Dedifferentiated amniotic fluid mesenchymal stem cell (primary cell): ENCODE measurements at regions not wholly inside any gene's neighbourhood (a gene's known extent, or its start where the extent isn't known, plus 50 kb on each side); places are given as distances from the start of the nearest gene placed in this dataset.
"Not testable (repeated sequence)": the region's sequence is repeated elsewhere in the genome, so short reads cannot be mapped to it uniquely, and the experiment has no call there.

Source experiments
- DNase-seq: peaks from one replicate; pipeline ENCODE4 v3.0.0-alpha.2; 2016; ENCODE audit errors: extremely low spot score

DNA sequence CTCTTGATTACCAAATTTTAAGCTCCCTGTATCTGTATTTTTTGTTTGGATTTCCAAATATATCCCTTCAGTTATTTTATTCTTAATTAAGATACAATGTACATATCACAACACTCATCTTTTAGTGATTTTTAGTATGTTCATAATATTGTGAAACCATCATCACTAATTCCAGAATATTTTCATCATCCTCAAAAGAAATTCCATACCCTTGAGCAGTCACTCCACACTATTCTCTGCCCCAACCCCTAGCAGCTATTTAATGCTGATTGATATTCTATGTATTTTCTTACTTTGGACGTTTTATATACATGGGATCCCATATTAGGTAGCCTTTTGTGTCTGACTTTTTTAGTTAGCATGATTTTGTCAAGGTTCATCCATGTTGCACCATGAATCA lies 127.4 kb upstream of the SLC8A1 start:
- DNase-seq, result no peak

DNA sequence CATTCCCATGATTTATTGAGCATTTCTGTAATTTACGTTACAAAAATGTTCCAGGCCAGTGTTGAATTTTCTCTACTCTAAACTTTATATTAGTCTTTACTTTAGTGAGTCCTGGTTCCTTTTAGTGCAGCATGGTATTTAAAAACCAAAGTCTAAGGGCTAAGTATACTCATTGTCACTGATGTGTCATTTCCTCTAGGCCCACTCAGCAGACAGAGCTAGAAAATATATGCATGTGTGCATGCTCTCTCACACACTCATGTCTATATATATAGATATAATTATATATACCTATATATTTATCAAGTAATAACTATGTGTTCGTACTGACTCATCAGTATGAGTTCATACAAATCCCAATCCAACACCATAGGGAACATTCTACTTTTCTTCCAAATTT lies 132.5 kb upstream of the SLC8A1 start:
- DNase-seq, result no peak

DNA sequence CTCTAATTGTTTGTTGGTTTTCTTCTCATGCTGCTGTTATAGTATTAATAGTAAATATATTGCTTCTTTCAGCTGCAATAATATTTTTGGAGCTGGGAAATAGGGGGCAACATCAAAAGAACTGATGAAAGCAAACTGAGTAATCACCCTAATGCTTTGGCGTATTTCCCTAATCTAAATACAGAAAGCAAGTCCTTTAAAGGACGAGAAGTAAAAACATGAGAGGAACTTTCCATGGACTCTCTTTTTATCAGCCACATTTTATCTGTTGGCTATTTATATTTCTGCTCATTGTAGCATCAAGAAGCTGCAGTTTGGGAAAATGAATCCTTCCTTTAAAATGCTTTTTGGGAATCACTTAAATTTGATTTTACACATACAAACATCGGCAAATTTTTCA lies 139.9 kb upstream of the SLC8A1 start:
- no peak for DNase-seq

DNA sequence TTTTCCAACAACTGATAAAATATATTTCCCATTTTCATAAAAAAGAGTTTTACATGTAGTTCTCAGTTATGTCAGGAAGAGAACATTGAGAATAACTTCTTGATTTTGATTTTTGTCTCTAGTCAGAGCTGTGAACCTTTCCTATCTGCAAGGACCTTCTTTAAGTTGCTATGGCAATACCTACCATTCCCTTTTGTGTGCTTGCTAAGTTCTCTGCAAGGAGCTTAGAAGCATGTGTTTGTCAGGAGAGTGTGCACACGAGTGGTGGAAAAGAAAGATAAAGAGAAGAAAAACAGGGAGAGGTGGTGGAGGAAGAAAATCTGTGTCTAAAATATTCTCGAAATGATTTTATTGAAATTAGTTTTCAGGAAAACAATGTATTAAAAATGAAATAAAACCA lies 140.3 kb upstream of the SLC8A1 start:
- DNase-seq, result no peak

DNA sequence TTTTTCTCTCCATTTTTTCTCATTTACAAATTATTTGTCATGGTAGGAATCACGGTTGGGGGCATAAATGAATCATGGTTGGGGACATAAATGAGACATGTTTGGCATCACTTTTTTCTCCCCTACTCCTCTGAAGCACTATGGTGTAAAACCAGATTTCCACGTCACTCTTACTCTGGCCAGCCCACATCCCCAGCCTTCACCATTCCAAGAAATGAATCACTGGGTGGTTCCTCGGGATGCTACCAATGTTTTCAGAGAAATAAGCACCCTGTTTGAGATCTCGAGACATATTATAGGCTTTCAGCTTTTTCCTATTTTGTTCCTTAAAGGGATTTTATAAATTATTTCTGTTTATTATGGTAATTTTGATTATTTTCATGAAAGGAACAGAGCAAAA lies 155.0 kb upstream of the SLC8A1 start:
- DNase-seq, result no peak

DNA sequence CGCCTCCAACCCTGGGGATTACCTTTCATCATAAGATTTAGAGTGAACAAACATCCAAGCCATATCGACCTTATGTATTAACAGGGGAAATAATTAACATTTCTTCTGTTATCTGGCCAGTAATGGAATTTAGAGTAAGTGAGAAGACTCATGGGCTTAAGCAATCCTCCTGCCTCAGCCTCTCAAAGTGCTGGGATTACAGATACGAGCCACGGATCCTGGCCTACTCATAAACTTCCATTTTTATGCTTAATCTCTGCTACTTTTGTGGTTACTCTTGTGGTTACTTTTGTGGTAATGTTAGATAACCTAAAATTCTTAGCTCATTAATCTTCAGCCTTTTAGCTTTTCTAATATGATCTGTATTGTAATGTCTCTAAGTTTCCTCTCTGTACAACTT lies 159.3 kb upstream of the SLC8A1 start:
- no peak for DNase-seq

DNA sequence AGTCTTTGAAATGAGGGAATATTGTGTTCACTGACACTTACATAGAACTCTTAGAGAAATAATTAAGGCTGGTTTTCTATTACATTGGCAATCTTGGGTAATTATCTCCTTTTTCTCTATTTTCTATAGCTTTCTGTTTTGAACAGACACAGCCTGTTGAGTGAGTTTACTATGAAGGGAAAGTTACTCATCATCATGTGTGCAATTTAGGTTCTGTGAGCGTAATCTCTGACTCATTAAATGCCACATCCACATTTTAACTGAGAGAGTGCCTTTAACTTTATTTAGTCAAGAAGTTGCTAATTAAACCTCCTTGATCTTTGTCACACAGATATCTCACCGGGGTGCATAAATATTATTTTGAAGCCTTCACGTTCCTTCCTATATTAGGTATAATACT lies 174.0 kb upstream of the SLC8A1 start:
- peak; percentile 49 for DNase-seq

DNA sequence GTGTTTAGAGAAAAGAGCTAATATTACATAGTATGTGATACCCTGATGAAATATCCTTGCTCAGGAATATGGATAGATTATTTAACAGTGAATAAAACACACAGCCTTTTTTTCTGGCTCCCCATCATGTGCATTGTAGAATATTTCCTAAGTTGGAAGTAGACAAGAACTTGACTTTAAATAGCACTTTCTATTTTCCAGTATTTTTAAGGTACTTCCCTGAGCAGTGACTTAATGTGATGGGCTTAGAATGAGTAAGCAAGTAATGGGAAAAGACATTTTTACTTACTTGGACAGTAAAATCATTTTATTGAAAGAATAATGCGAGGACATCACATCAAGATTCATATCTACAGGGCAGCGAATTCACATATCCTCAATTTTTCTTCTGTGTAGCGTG lies 176.7 kb upstream of the SLC8A1 start:
- DNase-seq, result no peak

DNA sequence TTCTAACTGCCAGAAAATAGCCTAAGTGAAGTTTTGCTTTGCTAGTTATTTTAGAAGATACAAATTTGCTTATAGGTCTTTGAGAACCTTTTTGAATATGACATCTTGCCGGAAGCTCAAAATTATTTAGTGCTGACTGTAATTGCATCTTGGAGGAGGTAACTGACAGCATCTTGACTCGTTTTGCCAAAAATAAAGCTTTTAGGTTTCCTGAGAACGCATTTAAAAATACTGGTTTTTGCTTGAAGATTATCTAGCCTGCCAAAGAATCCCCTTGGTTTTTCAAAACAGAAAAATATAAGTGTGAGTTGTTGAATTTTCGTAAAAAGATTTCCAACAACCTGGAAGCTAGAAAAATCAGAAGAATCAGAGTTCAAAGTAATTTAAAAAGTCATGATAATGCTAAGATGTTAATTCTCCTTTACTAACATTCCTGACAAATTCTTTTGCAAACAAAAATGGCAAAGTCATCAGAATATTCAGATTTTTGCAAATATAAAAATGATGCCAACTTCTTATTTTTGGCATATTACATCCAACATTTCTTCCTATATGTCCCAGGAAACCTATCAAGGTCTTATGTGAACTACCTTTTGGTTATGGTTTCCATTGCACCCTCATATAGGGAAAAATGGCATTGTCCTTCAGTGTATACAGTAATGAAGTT lies 178.0 kb upstream of the SLC8A1 start:
- no peak for DNase-seq

DNA sequence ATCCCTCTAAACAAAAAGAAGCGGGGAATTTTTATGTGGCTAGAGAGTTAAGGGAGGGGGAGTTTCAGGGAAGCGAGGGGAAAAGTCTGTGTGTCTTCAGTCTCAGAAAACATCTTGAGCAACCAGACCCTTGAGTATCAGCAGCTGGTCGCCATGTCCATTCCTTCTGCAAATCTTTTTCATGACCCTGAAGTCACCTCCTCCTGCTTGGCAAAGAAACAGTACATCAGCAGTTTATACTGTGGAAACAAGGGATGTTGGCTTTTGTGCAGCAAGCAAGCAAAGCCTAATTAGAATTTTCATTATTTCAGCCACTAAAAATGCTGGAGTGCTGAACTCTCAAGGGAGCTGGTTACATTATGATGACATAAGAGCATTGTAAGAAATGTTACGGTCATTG lies 187.4 kb upstream of the SLC8A1 start:
- no peak for DNase-seq

DNA sequence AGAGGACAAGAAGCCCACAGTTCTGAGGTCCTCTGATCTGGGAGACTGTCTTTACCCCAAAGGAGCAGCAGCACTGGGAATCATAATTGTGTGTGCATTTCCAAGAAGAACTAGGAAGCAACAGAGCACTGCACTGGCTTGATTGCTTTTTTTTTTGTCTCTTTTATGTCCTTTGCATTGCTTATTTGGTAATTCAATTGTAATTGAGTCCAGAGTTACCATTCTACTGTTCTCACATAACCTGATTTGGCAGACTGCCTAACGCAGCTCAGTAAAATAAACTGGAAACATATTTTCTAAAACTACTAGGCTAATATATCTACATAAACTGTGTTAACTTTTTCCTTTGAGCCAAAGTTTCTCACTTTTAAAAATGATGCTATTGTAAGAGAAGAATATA lies 190.3 kb upstream of the SLC8A1 start:
- DNase-seq, result no peak

DNA sequence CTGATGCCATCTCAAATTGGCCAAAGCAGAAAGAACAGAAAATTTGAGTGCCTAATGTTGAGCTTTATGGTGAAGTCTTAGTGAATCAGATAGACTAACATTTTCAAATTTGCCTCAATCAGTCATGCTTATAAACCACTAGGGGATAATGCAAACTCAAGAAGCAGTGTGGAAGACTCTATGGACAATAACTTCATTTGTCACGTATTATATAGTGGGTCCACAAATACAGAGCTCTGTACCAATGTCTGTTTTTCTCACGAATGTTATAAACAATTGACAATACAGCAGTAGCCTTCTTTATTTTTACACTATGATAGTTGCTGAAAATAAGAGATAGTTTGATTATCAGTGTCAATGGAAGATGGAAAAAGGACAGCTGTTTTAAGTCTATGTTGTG lies 190.8 kb upstream of the SLC8A1 start:
- no peak for DNase-seq

DNA sequence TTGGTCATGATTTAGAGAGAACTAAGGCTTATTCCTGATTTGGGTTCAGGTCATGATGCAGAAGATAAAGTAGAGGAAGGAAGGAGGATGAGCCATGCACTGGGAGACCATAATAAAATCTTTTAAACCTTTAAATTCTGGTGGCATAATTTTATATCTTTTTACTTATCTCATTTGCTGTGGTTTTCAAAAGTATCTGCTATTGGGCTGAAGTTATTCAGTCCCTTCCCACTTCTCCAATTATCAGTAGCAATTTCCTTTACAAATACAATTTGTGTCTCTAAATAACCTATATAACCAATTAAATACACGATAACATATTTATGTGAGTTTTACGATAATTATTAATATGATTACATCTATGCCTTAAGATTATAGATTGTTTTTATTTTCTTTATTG lies 194.8 kb upstream of the SLC8A1 start:
- DNase-seq, result no peak

DNA sequence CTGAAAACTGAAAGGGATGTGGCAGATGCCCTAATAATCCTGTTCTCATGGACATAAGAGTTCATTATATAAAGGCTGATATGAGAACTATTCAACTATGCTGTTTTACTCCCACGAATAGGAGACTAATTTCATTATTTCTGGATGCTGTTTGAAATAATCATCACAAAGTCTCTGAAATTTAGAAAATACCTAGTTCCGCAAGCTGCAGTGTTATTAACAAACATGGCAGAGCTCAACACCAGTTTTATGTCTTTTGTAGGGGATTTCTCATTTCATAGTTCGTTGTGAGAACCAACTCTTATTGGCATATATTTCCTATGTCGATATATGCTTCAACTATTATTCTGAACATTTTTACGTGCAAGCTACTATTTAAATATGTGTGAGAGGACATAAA lies 200.3 kb upstream of the SLC8A1 start:
- DNase-seq, result no peak

DNA sequence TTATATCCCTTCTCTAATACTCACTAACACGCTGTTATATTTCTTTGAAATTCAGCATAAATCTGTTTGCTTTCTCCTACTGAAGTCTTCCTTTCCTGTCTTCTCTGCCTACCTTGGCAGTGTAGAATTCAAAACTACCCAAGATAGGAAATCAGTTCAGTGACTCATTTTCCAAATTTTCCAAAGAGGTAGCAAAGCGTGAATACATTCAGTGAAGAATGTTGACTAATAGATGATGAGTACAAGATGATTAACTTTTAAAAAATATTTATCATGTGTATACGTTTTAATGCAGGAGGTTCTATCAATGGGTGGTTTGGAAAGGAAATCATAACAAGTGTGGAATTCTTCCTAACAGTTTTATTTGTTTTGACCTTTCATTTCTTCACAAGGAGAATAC lies 201.9 kb upstream of the SLC8A1 start:
- no peak for DNase-seq

DNA sequence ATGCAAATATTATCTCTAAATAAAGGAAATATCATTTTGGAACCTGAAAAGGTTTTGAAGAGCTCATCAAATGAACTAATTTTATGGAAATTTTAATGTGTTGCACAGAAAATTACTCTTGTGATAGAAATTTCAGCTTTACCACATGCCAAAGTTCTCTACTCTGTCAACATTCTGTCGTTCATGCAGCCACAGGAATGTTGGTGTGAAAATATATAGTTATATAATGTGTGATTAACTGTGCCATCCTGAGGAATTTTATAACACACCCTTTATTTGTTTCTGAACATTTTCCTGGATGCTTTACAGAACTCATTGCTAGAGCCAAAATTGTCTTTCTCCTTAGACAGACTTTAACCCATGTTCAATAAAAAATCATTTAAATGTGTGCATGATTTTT lies 202.5 kb upstream of the SLC8A1 start:
- DNase-seq, result no peak

DNA sequence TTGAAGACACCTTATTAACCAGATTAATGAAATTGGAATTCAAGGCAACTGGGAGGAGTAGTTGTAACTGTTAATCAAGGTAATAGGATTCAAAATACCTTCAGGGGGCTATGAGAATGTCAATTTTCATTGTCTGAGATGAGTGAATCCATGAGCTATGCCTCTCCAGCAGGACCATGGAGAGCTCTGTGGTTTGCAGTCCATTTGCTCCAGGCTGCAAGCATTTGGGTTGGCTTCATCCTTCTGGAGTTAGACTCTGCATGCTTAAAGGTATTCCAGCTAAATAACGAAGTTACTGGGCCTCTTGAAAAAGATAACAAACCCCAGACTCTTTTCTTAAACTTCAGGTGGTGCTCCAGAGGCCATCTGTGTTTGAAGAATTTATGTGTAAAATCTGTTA lies 207.1 kb upstream of the SLC8A1 start:
- DNase-seq, result no peak

DNA sequence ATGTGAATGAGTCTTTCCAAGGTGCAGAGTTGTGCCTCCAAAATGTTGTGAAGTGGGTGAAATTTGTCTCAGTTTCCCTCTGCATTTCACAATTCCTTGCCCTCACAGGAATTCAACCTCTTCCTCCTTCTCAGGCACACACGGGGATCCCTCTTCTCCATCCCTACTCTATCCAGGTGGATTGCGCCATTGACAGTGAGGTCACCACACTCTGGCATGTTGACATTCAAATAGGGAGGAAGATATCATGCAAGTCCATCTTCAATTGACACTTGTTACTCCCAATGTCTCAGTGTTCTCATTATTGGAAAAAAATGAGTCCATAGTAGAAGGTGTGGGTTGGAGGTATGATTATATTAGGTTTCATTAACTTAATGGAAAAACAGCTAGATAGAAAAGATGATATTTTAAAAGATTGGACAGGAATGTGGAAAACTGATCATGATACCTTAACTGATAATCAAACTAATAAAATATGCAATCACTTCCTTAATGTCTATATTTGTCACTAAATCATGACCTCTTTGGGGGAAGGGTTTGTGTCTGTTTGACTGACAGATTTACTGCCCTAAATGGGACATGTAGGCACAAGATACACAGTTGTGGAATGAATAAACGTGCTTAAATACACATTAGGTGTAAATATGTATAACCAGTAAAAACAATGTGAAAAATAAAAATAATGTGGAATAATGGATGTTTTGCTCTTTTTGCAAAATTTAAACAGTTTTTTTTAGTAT lies 213.8 kb upstream of the SLC8A1 start:
- DNase-seq, result no peak

DNA sequence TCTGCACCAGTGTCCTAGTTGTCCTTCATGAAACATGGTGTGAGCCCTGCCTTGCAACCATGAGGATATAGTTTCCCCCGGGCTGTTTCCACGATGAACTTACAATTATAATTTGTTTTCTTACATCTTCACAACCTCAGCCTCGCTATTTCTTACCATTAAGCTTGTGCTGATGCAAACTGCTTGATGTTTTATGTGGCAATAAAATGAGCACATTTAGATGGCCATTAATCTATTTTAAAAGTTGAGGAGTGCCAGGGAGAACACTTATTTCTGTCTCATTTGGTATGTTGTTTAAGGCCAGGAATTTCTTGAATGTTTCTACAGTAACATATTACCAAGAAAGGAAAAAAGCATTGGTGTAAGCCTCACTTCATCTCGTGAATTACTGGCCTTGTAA lies 214.5 kb upstream of the SLC8A1 start:
- no peak for DNase-seq

DNA sequence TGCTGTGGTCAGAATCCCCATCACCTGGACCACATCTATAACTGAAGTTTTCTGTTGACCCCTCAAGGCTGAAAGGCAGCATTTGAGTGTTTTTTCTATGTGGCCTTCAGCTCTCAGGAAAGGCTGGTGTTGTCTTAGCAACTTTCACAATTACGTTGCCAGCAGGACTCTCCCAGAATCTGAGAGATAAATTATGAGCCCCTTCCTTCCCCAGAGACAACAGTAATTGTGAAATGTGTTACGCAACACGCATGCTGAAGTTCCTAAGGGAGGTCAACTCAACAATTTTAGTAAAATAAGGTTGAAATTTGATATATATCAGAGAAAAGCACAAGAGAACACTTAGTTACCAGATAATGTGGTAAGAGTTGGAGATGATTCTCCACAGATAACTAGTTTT lies 216.5 kb upstream of the SLC8A1 start:
- DNase-seq, result no peak

DNA sequence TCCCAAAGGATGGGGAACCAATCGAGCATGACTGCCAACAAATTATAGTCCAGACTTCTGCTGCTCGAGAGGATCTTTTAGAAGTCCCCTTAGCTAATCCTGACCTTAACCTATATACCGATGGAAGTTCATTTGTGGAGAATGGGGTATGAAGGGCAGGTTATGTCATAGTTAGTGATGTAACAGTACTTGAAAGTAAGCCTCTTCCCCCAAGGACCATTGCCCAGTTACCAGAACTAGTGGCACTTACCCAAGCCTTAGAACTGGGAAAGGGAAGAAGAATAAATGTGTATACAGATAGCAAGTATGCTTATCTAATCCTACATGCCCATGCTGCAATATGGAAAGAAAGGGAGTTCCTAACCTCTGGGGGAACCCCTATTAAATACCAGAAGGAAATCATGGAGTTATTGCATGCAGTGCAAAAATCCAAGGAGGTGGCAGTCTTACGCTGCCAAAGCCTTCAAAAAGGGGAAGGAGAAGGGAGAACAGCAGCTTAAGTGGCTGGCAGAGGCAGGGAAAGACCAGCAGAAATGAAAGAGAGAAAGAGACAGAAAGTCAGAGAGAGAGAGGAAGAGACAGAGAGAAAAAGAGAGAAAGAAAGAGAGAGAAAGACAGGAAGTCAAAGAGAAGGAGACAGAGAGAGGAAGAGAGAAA lies 224.4 kb upstream of the SLC8A1 start:
- DNase-seq, result not testable (repeated sequence)

DNA sequence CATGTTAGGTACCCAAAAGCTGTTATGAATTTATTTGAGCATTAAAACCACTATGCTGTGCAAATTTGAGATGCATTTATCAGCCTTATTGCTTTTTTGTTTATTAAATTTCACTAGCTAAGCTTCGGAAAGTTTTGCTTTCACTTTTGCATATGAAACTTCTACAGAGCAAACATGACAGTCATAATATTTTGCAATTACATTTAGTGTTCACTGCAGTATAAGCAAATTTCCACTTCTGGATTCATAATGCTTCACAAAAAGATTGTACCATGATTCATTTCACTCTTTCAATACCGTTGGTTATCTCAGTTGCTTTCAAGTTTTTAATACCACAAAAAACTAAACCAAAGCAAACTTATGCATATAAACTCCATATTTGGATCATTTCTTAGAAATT lies 228.7 kb upstream of the SLC8A1 start:
- DNase-seq, result peak; percentile 29

DNA sequence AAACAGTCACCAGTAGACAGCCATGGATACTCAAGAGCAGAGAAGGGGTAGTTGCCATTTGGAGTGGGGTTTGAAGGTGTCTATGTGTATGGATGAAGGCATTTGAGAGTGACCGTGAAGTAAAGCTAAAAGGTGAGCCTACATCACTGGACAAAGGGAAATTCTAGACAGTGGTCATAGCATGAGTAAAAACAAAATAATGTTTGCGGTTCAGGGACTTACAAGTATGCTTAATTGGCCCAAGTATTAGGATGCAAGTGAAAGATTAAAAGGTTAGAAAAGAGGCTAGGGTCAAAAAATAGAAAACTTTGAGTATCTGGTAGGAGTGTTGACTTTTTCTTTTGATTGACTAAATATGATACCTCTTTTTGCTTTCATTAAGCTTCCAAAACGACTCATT lies 238.1 kb upstream of the SLC8A1 start:
- no peak for DNase-seq
